ENCODE measurements at regions not wholly inside any gene's neighbourhood (a gene's known extent, or its start where the extent isn't known, plus 50 kb on each side); places are given as distances from the start of the nearest gene placed in this dataset.

GRCh38 chr17:54770836-54771235 is 129.8 kb upstream of the TOM1L1 start:
- TF ChIP-seq POLR2A (IDR thresholded peaks at IDR 0.05; ENCODE audit: low read depth, low read length) (no peak), CTCF (conservative IDR thresholded peaks at IDR 0.05; ENCODE audit: low read depth, low read length) (no peak), MAZ (IDR thresholded peaks at IDR 0.05; ENCODE audit: borderline replicate concordance, low read depth, low read length) (no peak), USF2 (IDR thresholded peaks at IDR 0.05; ENCODE audit: low read depth, low read length) (no peak), CHD1 (IDR thresholded peaks at IDR 0.05; ENCODE audit: low read depth, low read length) (no peak), ELK1 (IDR thresholded peaks at IDR 0.05; ENCODE audit: borderline replicate concordance, low read depth, low read length) (no peak), FOS (IDR thresholded peaks at IDR 0.05; ENCODE audit: low read depth, low read length) (no peak), MAFK (IDR thresholded peaks at IDR 0.05; ENCODE audit: low read depth, low read length) (no peak), MXI1 (IDR thresholded peaks at IDR 0.05; ENCODE audit: borderline replicate concordance, low read depth, low read length) (no peak), RFX5 (IDR thresholded peaks at IDR 0.05; ENCODE audit: low read depth, low read length) (no peak), SMC3 (IDR thresholded peaks at IDR 0.05; ENCODE audit: low read depth, low read length) (no peak), BHLHE40 (IDR thresholded peaks at IDR 0.05; ENCODE audit: low read depth, low read length) (no peak), RCOR1 (IDR thresholded peaks at IDR 0.05; ENCODE audit: insufficient replicate concordance, low read length) (no peak), CEBPB (IDR thresholded peaks at IDR 0.05; ENCODE audit: low read depth, low read length) (no peak)

Measured in IMR-90 (cell line).